Mucosa of descending colon (tissue), 3 donors: ENCODE measurements at regions not wholly inside any gene's neighbourhood (a gene's known extent, or its start where the extent isn't known, plus 50 kb on each side); places are given as distances from the start of the nearest gene placed in this dataset.

Source experiments
- ATAC-seq: fragments of 200-7000 bp; cut with Tn5 transposase; one replicate; pipeline ENCODE4 v1.9.1; 2020; ENCODE audit warnings: mild to moderate bottlenecking, moderate library complexity
- DNase-seq, 3 donors: peaks; one replicate each; pipeline ENCODE4 v3.0.0-alpha.2; 2020
- H3K36me3 ChIP-seq: fragments of 200-600 bp; one replicate; pipeline ENCODE4 v1.8.0; 2021; ENCODE audit warnings: low read depth, mild to moderate bottlenecking
- H3K4me1 ChIP-seq: fragments of 200-600 bp; one replicate; pipeline ENCODE4 v1.8.0; 2021; ENCODE audit warnings: low read depth, mild to moderate bottlenecking
- H3K4me3 ChIP-seq: fragments of 200-600 bp; one replicate; pipeline ENCODE4 v1.8.0; 2021; ENCODE audit warnings: mild to moderate bottlenecking
- H3K9me3 ChIP-seq: fragments of 200-600 bp; one replicate; pipeline ENCODE4 v1.8.0; 2021; ENCODE audit warnings: mild to moderate bottlenecking
- intact Hi-C, 2 donors: fragments of 100-400 bp; cut with DNase I in 1 of 2; cut with micrococcal nuclease in 1 of 2; formaldehyde crosslinking; loops; one replicate each; pipeline versions ENCODE4 v1.11.0 to v1.11.1; 2022; cut with DNase I, micrococcal nuclease
- TF ChIP-seq, protein P1 (sequence below): fragments of 200-600 bp; IDR thresholded peaks from one replicate; pipeline ENCODE4 v1.8.0; 2022; ENCODE audit warnings: antibody characterized with exemption, mild to moderate bottlenecking
- donor health status: DM: no; HTN: no; CAD: no; lungs with moderate emphysema.
- donor health status: DM: no; HTN: no; CAD: no.
- donor health status: DM: no; HTN: yes; CAD: no.

GRCh38 chr14:99023371-99023770 is 248.6 kb downstream of the BCL11B start:
- Histone ChIP-seq H3K4me1 (no peaks in the 10 kb centered on the region), H3K9me3 (no peaks in the 10 kb centered on the region), H3K4me3 (no peak overlapping the region), H3K36me3 (no peaks in the 10 kb centered on the region)
- intact Hi-C loops, result no loop called here
- TF ChIP-seq, protein P1, sequence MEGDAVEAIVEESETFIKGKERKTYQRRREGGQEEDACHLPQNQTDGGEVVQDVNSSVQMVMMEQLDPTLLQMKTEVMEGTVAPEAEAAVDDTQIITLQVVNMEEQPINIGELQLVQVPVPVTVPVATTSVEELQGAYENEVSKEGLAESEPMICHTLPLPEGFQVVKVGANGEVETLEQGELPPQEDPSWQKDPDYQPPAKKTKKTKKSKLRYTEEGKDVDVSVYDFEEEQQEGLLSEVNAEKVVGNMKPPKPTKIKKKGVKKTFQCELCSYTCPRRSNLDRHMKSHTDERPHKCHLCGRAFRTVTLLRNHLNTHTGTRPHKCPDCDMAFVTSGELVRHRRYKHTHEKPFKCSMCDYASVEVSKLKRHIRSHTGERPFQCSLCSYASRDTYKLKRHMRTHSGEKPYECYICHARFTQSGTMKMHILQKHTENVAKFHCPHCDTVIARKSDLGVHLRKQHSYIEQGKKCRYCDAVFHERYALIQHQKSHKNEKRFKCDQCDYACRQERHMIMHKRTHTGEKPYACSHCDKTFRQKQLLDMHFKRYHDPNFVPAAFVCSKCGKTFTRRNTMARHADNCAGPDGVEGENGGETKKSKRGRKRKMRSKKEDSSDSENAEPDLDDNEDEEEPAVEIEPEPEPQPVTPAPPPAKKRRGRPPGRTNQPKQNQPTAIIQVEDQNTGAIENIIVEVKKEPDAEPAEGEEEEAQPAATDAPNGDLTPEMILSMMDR, result no peak
- ATAC-seq (no peak), DNase-seq (no peak)

DNA sequence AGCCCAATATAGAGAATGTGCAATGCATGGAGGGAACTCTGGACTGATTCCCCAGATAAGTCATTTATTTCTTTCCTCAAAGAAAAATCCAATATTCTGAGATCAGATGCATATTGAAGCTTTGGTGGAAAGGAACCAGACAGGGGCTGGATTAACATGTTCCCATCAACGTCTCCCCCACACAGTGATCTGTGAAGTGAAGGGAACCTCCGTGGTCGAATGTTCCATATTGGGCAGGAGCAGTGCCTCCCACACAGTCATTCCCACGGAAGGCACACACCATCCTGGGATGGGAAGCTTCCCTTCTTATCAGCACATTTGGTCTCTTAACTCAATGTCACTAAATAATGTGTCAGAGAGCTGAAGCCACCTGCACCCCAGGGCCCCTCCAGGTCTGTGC is 247.1 kb downstream of the BCL11B start:
- H3K36me3 ChIP-seq, result no peaks in the 10 kb centered on the region
- DNase-seq (no peak), ATAC-seq (no peak)
- intact Hi-C loops, result no loop called here
- no peaks in the 10 kb centered on the region for H3K4me1 ChIP-seq
- no peaks in the 10 kb centered on the region for H3K9me3 ChIP-seq
- H3K4me3 ChIP-seq, result no peak overlapping the region
- TF ChIP-seq, protein P1, result no peak

GRCh38 chr14:99025418-99025817 is 246.6 kb downstream of the BCL11B start:
- DNase-seq, result no peak
- Histone ChIP-seq H3K4me3 (no peak overlapping the region), H3K9me3 (no peaks in the 10 kb centered on the region), H3K36me3 (no peaks in the 10 kb centered on the region), H3K4me1 (no peaks in the 10 kb centered on the region)
- TF ChIP-seq, protein P1, result no peak
- no peak for ATAC-seq
- intact Hi-C loops, result no loop called here

DNA sequence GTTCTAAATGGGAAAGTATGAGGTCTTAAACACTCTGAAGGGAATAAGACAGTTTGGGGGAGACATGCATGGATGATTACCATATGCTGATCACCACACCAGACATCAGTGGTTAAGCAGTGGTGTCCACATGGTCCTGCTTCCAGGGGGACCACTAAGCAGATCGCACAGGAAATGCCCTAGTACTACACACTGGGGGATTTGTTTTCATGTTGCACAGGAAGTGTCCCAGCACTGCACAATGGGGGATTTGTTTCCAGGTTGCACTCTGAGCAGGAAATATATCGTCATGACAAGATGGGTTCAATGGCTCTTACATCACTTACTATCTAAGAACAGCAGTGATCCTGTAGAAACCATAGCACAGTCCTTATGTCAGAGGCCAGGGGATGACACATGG is 245.5 kb downstream of the BCL11B start:
- Histone ChIP-seq H3K4me1 (no peaks in the 10 kb centered on the region), H3K4me3 (no peak overlapping the region), H3K36me3 (no peaks in the 10 kb centered on the region), H3K9me3 (no peaks in the 10 kb centered on the region)
- DNase-seq (no peak), ATAC-seq (no peak)
- TF ChIP-seq, protein P1, result no peak
- intact Hi-C loops, result no loop called here

- no peak for DNase-seq
- Histone ChIP-seq H3K9me3 (no peaks in the 10 kb centered on the region), H3K4me3 (no peak overlapping the region), H3K4me1 (no peaks in the 10 kb centered on the region), H3K36me3 (no peaks in the 10 kb centered on the region)
- no peak for ATAC-seq
- intact Hi-C loops, result no loop called here
- TF ChIP-seq, protein P1, result no peak
Measured at GRCh38 chr14:99028041-99028440, 244.0 kb downstream of the BCL11B start.

DNA sequence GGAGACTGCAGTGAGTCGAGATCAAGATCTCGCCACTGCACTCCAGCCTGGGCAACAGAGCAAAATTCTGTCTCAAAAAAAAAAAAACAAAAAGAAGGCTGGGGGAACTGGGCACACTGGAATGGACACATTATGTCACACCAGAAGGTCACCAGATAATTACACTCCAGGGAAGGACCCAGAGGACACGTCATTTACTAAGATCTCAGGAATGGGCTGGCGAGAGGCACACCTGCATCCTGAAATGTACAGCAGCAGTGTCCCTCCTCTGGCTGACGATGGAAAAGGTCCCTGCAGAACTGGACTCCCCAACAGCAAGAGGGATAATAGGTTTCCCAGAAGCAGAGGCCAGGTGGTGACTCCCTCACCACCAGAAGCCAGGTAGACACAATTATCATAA is 243.5 kb downstream of the BCL11B start:
- no peaks in the 10 kb centered on the region for H3K9me3 ChIP-seq
- DNase-seq, result no peak
- H3K4me3 ChIP-seq, result no peak overlapping the region
- no peak for ATAC-seq
- TF ChIP-seq, protein P1, result no peak
- no peaks in the 10 kb centered on the region for H3K4me1 ChIP-seq
- intact Hi-C loops, result no loop called here
- no peaks in the 10 kb centered on the region for H3K36me3 ChIP-seq
